AG09309 (cell line): ENCODE measurements at regions not wholly inside any gene's neighbourhood (a gene's known extent, or its start where the extent isn't known, plus 50 kb on each side); places are given as distances from the start of the nearest gene placed in this dataset.

Source experiments
- DNase-seq: peaks from one replicate; pipeline ENCODE4 v3.0.0-alpha.2; 2010; ENCODE audit warnings: low read depth
- H3K4me3 ChIP-seq: 2 replicates; pipeline ENCODE4 v1.5.1; 2011; ENCODE audit warnings: mild to moderate bottlenecking, low read depth, low read length, moderate library complexity; ENCODE audit not compliant: control insufficient read depth
- TF ChIP-seq, protein P1 (sequence below): IDR thresholded peaks from 2 replicates; pipeline ENCODE4 v1.5.1; 2011; ENCODE audit warnings: mild to moderate bottlenecking, low read depth, low read length, inconsistent platforms; ENCODE audit not compliant: insufficient read depth, control insufficient read depth; ENCODE audit errors: missing control alignments

DNA sequence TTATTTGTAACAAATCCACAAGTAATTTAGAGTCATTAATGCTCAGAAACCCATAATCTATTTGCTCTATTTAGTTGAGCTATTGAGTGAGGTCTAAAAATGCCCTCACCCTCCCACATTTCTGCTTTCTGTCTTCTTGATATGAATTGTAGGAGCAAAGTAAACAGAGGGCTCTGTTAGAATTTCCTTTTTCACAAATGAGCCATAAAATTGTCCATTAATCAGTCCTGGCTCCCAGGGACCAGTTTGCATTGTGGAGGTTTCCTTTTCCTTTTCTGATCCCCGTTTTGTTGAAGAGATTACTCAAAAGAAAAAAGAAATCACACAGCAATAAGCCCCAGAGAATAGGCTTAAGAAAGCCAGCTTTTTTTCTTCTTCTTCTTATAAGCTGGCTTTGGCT, 476.7 kb downstream of the EPHA4 start:
- TF ChIP-seq, protein P1, sequence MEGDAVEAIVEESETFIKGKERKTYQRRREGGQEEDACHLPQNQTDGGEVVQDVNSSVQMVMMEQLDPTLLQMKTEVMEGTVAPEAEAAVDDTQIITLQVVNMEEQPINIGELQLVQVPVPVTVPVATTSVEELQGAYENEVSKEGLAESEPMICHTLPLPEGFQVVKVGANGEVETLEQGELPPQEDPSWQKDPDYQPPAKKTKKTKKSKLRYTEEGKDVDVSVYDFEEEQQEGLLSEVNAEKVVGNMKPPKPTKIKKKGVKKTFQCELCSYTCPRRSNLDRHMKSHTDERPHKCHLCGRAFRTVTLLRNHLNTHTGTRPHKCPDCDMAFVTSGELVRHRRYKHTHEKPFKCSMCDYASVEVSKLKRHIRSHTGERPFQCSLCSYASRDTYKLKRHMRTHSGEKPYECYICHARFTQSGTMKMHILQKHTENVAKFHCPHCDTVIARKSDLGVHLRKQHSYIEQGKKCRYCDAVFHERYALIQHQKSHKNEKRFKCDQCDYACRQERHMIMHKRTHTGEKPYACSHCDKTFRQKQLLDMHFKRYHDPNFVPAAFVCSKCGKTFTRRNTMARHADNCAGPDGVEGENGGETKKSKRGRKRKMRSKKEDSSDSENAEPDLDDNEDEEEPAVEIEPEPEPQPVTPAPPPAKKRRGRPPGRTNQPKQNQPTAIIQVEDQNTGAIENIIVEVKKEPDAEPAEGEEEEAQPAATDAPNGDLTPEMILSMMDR = no peak
- H3K4me3 ChIP-seq = no peak overlapping the region
- no peak for DNase-seq

- DNase-seq = no peak
- TF ChIP-seq, protein P1 = no peak
- no peak overlapping the region for H3K4me3 ChIP-seq
Measured at GRCh38 chr2:221096706-221097567, 475.2 kb downstream of the EPHA4 start.

DNA sequence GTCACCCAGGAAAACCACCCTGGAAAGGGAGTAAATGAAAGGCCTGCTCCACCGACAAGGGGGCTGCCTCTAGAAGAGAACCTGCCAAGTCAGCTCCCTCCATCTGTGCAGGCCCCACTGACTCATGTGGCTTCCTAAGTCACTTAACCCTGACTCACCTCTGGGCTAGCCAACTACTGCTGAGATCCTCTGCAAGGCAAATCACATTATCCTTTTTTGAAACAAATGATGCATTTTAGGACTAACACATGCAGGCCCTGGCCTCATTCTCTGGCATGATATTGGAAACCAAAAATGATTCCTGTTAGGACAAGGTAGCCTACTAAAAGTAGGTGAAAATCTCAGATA, 474.6 kb downstream of the EPHA4 start:
- no peak for DNase-seq
- TF ChIP-seq, protein P1 = no peak

DNA sequence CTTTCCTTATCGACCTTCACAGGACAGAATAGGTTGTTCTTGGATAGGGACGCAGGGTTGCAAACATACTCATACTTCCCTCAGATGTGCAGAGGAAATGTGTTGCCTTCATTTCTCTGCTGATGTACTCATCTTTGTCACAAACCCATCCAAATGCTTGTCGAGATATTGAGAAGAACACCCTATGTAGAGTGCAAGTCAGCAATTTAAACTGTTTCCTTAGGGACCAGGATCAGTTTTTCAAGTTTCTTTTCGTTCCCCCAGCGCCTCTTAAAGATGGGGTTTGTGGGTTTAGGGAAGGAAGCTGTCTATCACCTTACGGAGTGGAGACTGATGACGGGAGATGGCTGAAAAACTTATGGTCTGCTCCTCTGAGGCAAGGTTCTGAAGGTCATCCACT, 474.2 kb downstream of the EPHA4 start:
- no peak for DNase-seq
- H3K4me3 ChIP-seq = no peak overlapping the region
- TF ChIP-seq, protein P1 = no peak

More for the DNA sequence above, 474.6 kb downstream of the EPHA4 start:
- H3K4me3 ChIP-seq = no peak overlapping the region

- TF ChIP-seq, protein P1 = peak; percentile 15
- DNase-seq = no peak
- H3K4me3 ChIP-seq = no peak overlapping the region
Measured at GRCh38 chr2:221100467-221101089, 471.5 kb downstream of the EPHA4 start.

DNA sequence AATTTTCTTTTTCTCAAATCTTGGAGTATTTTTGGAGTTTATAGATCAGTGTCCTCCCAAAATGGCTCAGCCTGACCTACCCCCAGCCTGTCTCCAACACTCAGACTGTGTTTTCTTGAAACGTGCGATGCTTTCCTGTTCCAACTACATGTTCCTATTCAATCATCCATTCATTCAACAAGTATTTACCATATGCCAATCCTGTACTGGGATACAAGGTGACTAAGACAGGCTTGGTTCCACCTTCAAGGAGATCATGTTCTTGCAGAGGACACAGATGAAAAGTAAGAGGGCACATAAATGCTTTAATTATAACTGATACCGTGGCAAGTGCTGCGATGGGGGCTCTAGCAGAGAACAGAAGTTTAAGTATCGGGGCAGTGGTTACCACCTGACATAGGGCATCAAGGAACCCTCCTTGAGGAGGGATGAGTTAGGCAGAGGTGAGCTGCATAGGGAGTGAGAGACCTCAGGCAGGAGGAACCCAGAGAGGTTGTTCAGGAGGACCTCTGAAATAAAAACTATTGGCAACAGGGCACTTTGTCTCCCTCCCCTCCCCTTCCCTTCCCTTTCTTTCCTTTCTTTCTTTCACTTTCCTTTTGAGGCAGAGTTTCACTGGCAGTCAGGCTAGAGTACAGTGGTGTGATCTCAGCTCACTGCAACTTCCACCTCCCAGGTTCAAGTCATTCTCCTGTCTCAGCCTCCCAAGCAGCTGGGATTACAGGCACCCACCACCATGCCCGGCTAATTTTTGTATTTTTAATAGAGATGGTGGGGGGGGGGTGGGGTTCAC, 469.0 kb downstream of the EPHA4 start:
- DNase-seq = no peak
- TF ChIP-seq, protein P1 = no peak
- H3K4me3 ChIP-seq = no peak overlapping the region
